ENCODE measurements at regions not wholly inside any gene's neighbourhood (a gene's known extent, or its start where the extent isn't known, plus 50 kb on each side); places are given as distances from the start of the nearest gene placed in this dataset.
"Not testable (repeated sequence)": the region's sequence is repeated elsewhere in the genome, so short reads cannot be mapped to it uniquely, and the experiment has no call there.

GRCh38 chr5:172544371-172545095 is 90.2 kb upstream of the SH3PXD2B start:
- Mint-ChIP-seq H3K4me1 (peaks cover 0 to 3% (median 0%) of the 10 kb centered on the region in 3 donors), H3K4me3 (no peak overlapping the region), H3K27me3 (peaks cover 8% of the 10 kb centered on the region), H3K27ac (peak overlapping the region in 1 of 3 donors; percentile 59), H3K36me3 (peaks cover 4% of the 10 kb centered on the region), H3K9me3 (peaks cover 0 to 5% (median 0%) of the 10 kb centered on the region in 3 donors)

- Mint-ChIP-seq H3K27ac (peak overlapping the region in 1 of 3 donors; percentile 59), H3K4me1 (peaks cover 0 to 3% (median 0%) of the 10 kb centered on the region in 3 donors), H3K4me3 (no peak overlapping the region), H3K36me3 (peaks cover 4% of the 10 kb centered on the region), H3K9me3 (peaks cover 0 to 5% (median 0%) of the 10 kb centered on the region in 3 donors), H3K27me3 (peaks cover 8% of the 10 kb centered on the region)
Observed at GRCh38 chr5:172543484-172544298, 89.4 kb upstream of the SH3PXD2B start.

- H3K27ac Mint-ChIP-seq, result no peak overlapping the region
- peaks cover 0 to 5% (median 0%) of the 10 kb centered on the region in 3 donors for H3K9me3 Mint-ChIP-seq
- H3K4me1 Mint-ChIP-seq, result peaks cover 0 to 3% (median 0%) of the 10 kb centered on the region in 3 donors
- H3K4me3 Mint-ChIP-seq, result no peak overlapping the region
- H3K36me3 Mint-ChIP-seq, result peaks cover 4% of the 10 kb centered on the region
- H3K27me3 Mint-ChIP-seq, result peaks cover 8% of the 10 kb centered on the region
Observed at GRCh38 chr5:172542651-172543131, 88.4 kb upstream of the SH3PXD2B start.

GRCh38 chr5:172541773-172542136 is 87.4 kb upstream of the SH3PXD2B start:
- H3K4me3 Mint-ChIP-seq, result no peak overlapping the region
- peaks cover 2% of the 10 kb centered on the region for H3K36me3 Mint-ChIP-seq
- H3K27ac Mint-ChIP-seq, result no peak overlapping the region
- peaks cover 0 to under 1% (median 0%) of the 10 kb centered on the region in 3 donors for H3K4me1 Mint-ChIP-seq
- H3K9me3 Mint-ChIP-seq, result peaks cover 0 to 9% (median 0%) of the 10 kb centered on the region in 3 donors
- peaks cover 8% of the 10 kb centered on the region for H3K27me3 Mint-ChIP-seq

GRCh38 chr5:172541099-172541772 is 86.9 kb upstream of the SH3PXD2B start:
- peaks cover 1% of the 10 kb centered on the region for H3K36me3 Mint-ChIP-seq
- H3K9me3 Mint-ChIP-seq, result peaks cover 0 to 11% (median 0%) of the 10 kb centered on the region in 3 donors
- H3K4me3 Mint-ChIP-seq, result no peak overlapping the region
- H3K4me1 Mint-ChIP-seq, result no peaks in the 10 kb centered on the region
- no peak overlapping the region for H3K27ac Mint-ChIP-seq
- H3K27me3 Mint-ChIP-seq, result peaks cover 8% of the 10 kb centered on the region

GRCh38 chr5:172540099-172540870 is 86.0 kb upstream of the SH3PXD2B start:
- no peak overlapping the region for H3K27ac Mint-ChIP-seq
- no peaks in the 10 kb centered on the region for H3K4me1 Mint-ChIP-seq

GRCh38 chr5:172535108-172535445 is 80.8 kb upstream of the SH3PXD2B start:
- Mint-ChIP-seq H3K36me3 (no peaks in the 10 kb centered on the region), H3K9me3 (peaks cover 0 to 6% (median 2%) of the 10 kb centered on the region in 3 donors), H3K4me3 (no peak overlapping the region), H3K4me1 (peaks cover 0 to 2% (median 0%) of the 10 kb centered on the region in 3 donors), H3K27me3 (peaks cover 1% of the 10 kb centered on the region), H3K27ac (no peak overlapping the region)

More at GRCh38 chr5:172540099-172540870, 86.0 kb upstream of the SH3PXD2B start:
- H3K9me3 Mint-ChIP-seq, result peaks cover 0 to 11% (median 0%) of the 10 kb centered on the region in 3 donors
- H3K27me3 Mint-ChIP-seq, result peaks cover 8% of the 10 kb centered on the region
- H3K4me3 Mint-ChIP-seq, result no peak overlapping the region
- peaks cover 1% of the 10 kb centered on the region for H3K36me3 Mint-ChIP-seq

GRCh38 chr5:172534229-172535107 is 80.1 kb upstream of the SH3PXD2B start:
- Mint-ChIP-seq H3K4me1 (peaks cover 0 to 2% (median 0%) of the 10 kb centered on the region in 3 donors), H3K9me3 (peaks cover under 1 to 6% (median 2%) of the 10 kb centered on the region in 3 donors), H3K27ac (no peak overlapping the region), H3K36me3 (no peaks in the 10 kb centered on the region), H3K4me3 (no peak overlapping the region), H3K27me3 (peaks cover 2% of the 10 kb centered on the region)

GRCh38 chr5:172533399-172534228 is 79.3 kb upstream of the SH3PXD2B start:
- H3K27me3 Mint-ChIP-seq, result peaks cover 2% of the 10 kb centered on the region
- H3K36me3 Mint-ChIP-seq, result no peaks in the 10 kb centered on the region
- H3K27ac Mint-ChIP-seq, result no peak overlapping the region
- H3K4me1 Mint-ChIP-seq, result peaks cover 0 to 2% (median 0%) of the 10 kb centered on the region in 3 donors
- H3K9me3 Mint-ChIP-seq, result peaks cover 2 to 8% (median 5%) of the 10 kb centered on the region in 3 donors
- no peak overlapping the region for H3K4me3 Mint-ChIP-seq

GRCh38 chr5:172533058-172533398 is 78.7 kb upstream of the SH3PXD2B start:
- H3K4me3 Mint-ChIP-seq, result no peak overlapping the region
- H3K4me1 Mint-ChIP-seq, result peaks cover 0 to 2% (median 0%) of the 10 kb centered on the region in 3 donors
- no peak overlapping the region for H3K27ac Mint-ChIP-seq
- H3K9me3 Mint-ChIP-seq, result peaks cover 5 to 11% (median 10%) of the 10 kb centered on the region in 3 donors
- H3K36me3 Mint-ChIP-seq, result no peaks in the 10 kb centered on the region
- H3K27me3 Mint-ChIP-seq, result peaks cover 2% of the 10 kb centered on the region

- H3K9me3 Mint-ChIP-seq, result peaks cover 5 to 13% (median 11%) of the 10 kb centered on the region in 3 donors
- not testable (repeated sequence) for H3K27ac Mint-ChIP-seq, H3K4me1 Mint-ChIP-seq, H3K4me3 Mint-ChIP-seq, H3K27me3 Mint-ChIP-seq, H3K36me3 Mint-ChIP-seq
Observed at GRCh38 chr5:172532439-172532838, 78.1 kb upstream of the SH3PXD2B start.

GRCh38 chr5:172531704-172532026 is 77.3 kb upstream of the SH3PXD2B start:
- H3K9me3 Mint-ChIP-seq, result peaks cover 5 to 11% (median 8%) of the 10 kb centered on the region in 3 donors
- no peak overlapping the region for H3K27ac Mint-ChIP-seq
- peaks cover 8% of the 10 kb centered on the region for H3K27me3 Mint-ChIP-seq
- no peaks in the 10 kb centered on the region for H3K36me3 Mint-ChIP-seq
- H3K4me3 Mint-ChIP-seq, result no peak overlapping the region
- H3K4me1 Mint-ChIP-seq, result peaks cover 0 to 2% (median 0%) of the 10 kb centered on the region in 3 donors

Measured in IgD-negative memory B cell (primary cell).